HG03108 (cell line): ENCODE measurements at regions not wholly inside any gene's neighbourhood (a gene's known extent, or its start where the extent isn't known, plus 50 kb on each side); places are given as distances from the start of the nearest gene placed in this dataset.
A peak's percentile ranks its signal among the peaks of the same experiment; 100 is the strongest.
"Not testable (repeated sequence)": the region's sequence is repeated elsewhere in the genome, so short reads cannot be mapped to it uniquely, and the experiment has no call there.

Source experiments
- ATAC-seq: cut with Tn5 transposase; IDR thresholded peaks from one replicate; pipeline ENCODE4 v1.9.1; 2021; ENCODE audit warnings: moderate library complexity; ENCODE audit not compliant: unreplicated experiment

DNA sequence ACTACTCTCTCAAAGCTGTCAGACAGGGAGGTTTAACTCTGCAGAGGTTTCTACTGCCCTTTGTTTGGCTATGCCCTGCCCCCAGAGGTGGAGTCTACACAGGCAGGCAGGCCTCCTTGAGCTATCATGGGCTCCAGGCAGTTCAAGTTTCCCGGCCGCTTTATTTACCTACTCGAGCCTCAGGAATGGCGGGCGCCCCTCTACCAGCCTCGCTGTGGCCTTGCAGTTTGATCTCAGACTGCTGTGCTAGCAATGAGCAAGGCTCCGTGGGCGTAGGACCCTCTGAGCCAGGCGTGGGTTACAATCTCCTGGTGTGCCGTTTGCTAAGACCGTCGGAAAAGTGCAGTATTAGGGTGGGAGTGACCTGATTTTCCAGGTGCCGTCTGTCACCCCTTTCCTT lies 124.3 kb downstream of the PTCHD1 start:
- not testable (repeated sequence) for ATAC-seq

DNA sequence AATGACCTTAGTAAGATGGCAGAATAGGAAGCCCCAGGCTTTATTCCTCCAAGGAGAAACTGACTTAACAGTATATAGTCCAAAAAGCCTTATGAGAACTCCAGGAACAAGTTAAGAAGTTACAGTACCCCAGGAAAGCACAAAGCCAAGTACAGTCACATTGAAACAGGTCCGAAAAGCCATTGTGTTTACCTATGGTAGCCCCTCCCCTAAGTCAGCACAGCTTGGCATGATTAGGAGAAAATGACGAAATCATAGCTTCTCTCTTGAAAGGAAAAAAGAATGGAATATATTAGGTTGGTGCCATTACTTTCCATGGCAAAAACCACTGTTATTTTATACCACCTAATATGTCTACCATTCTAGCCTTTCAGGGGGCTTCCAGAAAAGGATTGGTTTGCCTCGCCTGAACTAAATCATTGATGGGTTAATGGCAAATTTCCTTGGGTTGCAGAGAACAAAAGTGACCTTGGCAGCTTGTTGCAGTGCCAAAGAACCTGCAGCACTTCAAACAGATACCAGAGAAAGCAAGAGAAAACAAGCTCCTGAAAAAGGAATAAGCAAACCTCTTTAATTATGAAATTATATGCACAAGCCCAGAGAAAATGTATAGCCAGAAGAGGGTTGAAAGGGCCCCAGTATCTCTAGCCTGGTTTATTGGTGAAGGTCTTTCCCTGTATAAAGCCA lies 130.6 kb downstream of the PTCHD1 start:
- no peak for ATAC-seq

DNA sequence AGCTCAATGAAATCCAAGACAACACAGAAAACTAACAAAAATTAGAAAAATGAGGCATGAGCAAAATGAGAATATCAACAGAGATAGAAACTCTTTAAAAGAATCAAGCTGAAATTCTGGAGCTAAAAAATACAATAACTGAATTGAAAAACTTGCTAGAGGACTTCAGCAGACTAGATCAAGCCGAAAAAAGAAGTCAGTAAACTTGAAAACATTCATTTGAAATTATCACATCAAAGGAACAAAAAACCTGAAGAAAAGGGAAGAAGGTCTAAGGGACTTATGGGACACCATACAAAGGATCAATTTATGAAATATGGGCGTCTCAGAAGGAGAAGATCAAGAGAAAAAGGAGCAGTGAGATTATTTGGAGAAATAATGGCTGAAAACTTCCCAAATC lies 131.3 kb downstream of the PTCHD1 start:
- no peak for ATAC-seq

GRCh38 chrX:23478056-23478455 lies 143.4 kb downstream of the PTCHD1 start:
- ATAC-seq, result no peak

- ATAC-seq, result no peak
Measured at GRCh38 chrX:23478561-23478960, 143.9 kb downstream of the PTCHD1 start.

DNA sequence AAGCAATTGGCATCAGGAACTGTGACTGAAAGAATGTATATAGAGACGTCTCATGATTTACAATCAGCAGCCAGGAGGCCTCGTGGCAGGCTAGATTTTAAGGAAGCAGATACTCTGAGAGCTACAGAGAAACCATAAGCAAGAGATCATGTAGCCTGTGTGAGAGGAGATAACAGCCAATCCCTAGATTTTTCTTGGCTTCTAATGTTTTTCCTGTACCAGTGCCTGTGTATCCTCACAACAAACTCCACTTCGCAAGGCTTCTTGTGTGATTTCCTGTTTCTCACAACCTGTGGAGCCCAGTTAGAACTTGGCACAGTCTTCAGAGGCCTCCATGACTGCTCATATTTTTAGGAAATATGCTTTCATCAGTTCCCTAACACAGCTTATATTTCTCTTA lies 147.9 kb downstream of the PTCHD1 start:
- no peak for ATAC-seq

DNA sequence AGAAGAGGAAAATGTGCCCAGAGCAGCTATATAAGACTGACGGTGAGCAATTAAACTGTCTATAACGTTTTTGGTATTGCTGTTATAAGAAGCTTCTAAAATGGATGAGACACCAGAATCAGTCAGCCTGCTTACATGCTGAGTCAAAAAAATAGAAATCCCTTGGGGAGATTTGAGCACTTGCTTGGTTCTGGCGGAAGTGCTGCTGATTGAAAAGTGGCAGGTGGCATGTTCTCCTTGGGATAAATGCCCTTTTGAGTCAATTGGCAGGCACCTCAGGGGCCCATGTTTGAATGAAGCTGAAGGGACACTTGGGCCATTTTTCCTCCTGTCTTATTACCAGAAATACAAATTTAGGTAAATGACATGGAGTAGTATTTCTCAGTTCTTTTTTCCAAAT lies 148.7 kb downstream of the PTCHD1 start:
- no peak for ATAC-seq

DNA sequence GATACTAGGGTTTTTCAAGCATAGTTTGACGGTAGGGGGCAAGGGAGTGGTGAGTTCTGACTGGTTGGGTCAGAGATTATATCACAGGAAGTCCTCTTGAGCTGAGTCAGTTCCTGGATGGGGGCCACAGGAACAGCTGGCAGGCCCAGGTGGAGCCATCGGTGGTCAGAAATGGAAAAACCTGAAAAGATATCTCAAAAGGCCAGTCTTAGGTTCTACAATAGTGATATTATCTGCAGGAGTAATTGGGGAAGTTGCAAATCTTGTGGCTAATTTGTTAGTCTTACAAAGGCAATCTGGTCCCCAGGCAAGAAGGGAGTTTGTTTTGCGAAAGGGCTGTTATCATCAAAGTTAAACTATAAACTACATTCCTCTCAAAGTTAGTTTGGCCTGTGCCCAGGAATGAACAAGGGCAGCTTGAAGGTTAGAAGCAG lies 159.3 kb downstream of the PTCHD1 start:
- peak; percentile 47 for ATAC-seq

DNA sequence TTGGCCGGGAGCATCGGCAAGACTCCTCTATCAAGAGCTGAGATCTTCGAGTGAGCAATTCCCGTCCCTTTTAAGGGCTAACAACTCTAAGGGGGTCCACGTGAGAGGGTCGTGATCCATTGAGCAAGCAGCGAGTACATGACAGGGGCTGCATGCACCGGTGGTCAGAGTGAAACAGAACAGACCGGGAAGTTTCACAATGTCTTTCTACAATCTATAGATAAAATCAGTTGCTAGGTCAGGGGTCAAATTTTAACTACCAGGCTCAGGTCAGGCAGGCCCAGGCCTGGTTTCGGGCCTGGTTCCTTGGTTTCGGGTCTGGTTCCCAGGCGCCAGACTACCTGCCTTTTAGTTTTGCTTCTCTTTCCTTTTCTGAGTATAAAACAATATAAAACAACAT lies 160.1 kb downstream of the PTCHD1 start:
- ATAC-seq, result no peak

- no peak for ATAC-seq
Measured at GRCh38 chrX:23497919-23498318, 163.3 kb downstream of the PTCHD1 start.

DNA sequence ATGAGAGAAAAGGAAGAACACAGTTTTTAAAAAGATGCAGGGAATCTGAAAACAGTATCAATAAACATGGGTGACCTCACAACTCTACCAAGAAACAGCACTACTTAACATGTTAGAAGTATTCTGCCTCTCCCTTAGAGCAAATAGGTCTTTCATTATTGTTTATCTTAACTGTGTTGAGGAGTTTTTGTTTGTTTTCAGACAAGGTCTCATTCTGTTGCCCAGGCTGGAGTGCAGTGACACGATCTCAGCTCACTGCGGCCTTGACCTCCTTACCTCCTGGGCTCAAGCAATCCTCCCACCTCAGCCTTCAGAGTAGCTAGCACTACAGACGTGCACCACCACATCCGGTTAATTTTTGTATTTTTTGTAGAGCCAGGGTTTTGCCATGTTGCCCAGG lies 165.3 kb upstream of the PRDX4 start:
- no peak for ATAC-seq

DNA sequence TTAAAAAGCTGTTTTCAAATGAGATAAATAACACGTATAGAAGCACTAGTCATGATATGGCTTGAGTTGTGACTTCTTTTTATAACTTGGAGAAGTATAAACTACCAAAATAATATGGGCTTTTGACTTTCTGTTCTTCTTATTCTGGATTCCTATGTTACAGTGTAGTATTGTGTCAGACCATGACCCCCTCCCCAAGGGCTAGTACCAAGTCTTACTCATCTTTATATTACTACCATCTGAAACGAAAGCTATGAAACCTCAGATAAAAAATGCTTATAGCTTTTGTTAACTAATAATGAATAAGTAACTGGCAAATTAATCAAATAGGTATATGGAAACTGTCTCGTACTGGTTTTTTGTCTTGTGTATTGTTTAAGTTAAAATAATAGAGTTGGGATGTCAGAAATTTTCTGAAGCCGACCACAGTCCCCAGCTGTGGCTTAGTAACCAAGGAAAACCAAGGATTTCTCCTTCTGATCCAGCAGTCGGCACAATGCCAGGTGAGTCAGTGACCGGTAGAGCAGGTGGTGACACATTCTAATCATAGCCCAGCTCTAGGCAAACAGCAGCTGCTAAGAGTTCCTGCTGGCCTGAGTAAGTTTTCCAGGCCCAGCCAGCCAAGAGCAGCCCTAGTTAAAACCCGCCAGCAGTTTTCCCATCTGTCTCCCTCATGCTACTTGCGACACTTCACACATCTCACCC lies 163.3 kb upstream of the PRDX4 start:
- ATAC-seq, result no peak

GRCh38 chrX:23504540-23504884 lies 162.8 kb upstream of the PRDX4 start:
- no peak for ATAC-seq

- no peak for ATAC-seq
Measured at GRCh38 chrX:23504895-23505294, 162.4 kb upstream of the PRDX4 start.

- no peak for ATAC-seq
Measured at GRCh38 chrX:23505531-23506303, 161.6 kb upstream of the PRDX4 start.

DNA sequence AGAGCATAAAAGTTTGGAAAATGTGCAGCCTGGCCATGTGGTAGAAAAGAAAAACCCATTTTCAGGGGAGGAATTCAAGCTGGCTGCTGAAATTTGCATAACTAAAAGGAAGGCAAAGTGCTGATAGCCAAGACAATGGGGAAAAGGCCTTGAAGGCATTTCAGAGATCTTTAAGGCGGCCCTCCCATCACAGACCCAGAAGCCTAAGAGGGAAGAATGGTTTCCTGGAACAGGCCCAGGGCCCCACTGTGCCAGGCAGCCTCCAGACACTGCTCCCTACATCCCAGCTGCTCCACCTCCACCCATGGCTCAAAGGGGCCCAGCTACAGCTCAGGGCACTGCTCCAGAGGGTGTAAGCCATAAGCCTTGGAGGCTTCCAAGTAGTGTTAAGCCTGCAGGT lies 158.0 kb upstream of the PRDX4 start:
- no peak for ATAC-seq

- no peak for ATAC-seq
Measured at GRCh38 chrX:23511793-23512192, 155.5 kb upstream of the PRDX4 start.

DNA sequence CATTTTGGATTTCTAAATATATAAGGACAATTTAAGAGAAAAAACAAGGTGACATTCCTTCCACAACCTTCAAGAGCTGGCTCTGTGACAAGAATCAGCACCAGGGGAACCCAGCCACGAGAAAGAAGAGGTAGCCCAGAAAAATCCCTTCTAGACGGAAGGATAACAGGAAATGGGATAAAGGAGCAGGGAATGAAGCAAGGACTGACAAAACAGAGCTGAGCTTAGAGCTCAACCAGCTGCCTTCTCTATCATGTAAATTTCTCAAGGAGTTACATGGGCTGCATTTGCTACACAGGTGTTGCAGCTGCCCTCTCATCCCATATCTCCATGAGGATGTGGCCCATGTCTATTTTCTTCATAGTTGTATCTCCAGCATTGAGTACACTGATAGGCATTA lies 154.2 kb upstream of the PRDX4 start:
- no peak for ATAC-seq

DNA sequence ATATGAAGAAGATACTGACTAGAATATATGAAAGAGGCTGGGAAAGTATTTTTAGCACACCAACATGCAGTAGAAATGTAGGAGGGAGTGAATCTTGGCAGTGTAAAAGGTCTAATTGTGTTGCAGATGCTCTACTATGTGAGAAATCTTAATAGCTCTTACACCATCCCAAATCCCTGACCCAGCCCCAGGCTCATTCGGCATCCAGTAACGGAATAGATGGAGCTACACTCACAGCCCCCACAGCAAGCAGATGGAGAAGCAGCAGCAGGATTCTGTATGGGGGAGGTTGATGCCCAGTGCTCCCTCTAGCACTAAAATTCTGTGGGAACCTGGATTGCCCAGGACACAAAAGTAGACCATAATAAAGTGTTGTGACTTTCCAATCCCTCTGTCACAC lies 153.2 kb upstream of the PRDX4 start:
- no peak for ATAC-seq

- ATAC-seq, result no peak
Measured at GRCh38 chrX:23515028-23515427, 152.3 kb upstream of the PRDX4 start.

- ATAC-seq, result not testable (repeated sequence)
Measured at GRCh38 chrX:23523026-23523657, 144.2 kb upstream of the PRDX4 start.

DNA sequence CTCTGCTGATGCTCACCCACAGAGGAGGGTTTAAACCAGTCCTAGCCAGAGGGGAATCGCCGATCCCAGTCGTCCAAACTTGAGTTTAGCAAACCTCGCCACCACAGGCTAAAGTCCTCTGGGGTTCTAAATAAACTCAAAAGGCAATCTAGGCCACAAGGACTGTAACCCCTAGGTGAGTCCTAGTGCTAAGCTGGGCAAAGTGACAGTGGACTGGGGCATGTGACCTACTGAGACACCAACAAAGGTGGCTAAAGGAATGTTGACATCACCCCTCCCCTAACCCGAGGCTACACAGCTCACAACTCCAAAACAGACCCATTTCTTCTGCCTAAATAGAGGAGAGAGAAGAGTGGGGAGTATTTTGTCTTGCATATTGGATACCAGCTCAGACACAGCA lies 142.8 kb upstream of the PRDX4 start:
- no peak for ATAC-seq
